Esophagus squamous epithelium (tissue), 4 donors: ENCODE measurements at regions not wholly inside any gene's neighbourhood (a gene's known extent, or its start where the extent isn't known, plus 50 kb on each side); places are given as distances from the start of the nearest gene placed in this dataset.

Source experiments
- POLR2A ChIP-seq, 4 donors: fragments of 450-650 bp; IDR thresholded peaks; one replicate each; pipeline ENCODE4 v1.6.1; 2017; ENCODE audit warnings: antibody characterized with exemption in 4 of 4, mild to moderate bottlenecking in 4 of 4, moderate library complexity in 3 of 4
- TF ChIP-seq, protein P1 (sequence below), 6 experiments: fragments of 450-650 bp in 4 of 6; fragments of 200-600 bp in 2 of 6; sonication (generic) in 2 of 6; IDR thresholded peaks; one replicate each; pipeline ENCODE4 v1.5.1; 2016 to 2019; ENCODE audit warnings: antibody characterized with exemption in 6 of 6, mild to moderate bottlenecking in 4 of 6, moderate library complexity in 4 of 6

DNA sequence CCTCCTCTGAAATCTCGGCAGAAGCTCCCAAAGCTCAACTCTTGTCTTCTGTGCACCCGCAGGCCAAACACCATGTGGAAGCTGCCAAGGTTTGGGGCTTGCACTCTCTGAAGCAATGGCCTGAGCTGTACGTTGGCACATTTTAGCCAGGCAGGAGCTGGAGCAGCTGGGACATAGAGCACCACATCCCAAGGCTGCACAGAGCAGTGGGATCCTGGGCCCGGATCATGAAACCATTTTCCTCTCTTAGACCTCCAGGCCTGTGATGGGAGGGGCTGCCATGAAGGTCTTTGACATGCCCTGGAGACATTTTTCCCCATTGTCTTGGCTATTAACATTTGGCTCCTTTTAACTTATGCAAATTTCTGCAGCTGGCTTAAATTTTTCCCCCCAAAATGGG is 567.1 kb upstream of the ZNF608 start:
- TF ChIP-seq POLR2A (IDR thresholded peaks at IDR 0.05), result no peak
- TF ChIP-seq, protein P1, sequence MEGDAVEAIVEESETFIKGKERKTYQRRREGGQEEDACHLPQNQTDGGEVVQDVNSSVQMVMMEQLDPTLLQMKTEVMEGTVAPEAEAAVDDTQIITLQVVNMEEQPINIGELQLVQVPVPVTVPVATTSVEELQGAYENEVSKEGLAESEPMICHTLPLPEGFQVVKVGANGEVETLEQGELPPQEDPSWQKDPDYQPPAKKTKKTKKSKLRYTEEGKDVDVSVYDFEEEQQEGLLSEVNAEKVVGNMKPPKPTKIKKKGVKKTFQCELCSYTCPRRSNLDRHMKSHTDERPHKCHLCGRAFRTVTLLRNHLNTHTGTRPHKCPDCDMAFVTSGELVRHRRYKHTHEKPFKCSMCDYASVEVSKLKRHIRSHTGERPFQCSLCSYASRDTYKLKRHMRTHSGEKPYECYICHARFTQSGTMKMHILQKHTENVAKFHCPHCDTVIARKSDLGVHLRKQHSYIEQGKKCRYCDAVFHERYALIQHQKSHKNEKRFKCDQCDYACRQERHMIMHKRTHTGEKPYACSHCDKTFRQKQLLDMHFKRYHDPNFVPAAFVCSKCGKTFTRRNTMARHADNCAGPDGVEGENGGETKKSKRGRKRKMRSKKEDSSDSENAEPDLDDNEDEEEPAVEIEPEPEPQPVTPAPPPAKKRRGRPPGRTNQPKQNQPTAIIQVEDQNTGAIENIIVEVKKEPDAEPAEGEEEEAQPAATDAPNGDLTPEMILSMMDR (IDR thresholded peaks at IDR 0.05), result no peak
